ENCODE measurements at regions not wholly inside any gene's neighbourhood (a gene's known extent, or its start where the extent isn't known, plus 50 kb on each side); places are given as distances from the start of the nearest gene placed in this dataset.
"Not testable (repeated sequence)": the region's sequence is repeated elsewhere in the genome, so short reads cannot be mapped to it uniquely, and the experiment has no call there.

GRCh38 chr5:7213525-7213924 is 182.4 kb upstream of the ADCY2 start:
- DNase-seq (ENCODE audit: low read depth in 3 of 3), result no peak

- no peak for DNase-seq (ENCODE audit: low read depth in 3 of 3)
Observed at GRCh38 chr5:7214906-7215416, 181.0 kb upstream of the ADCY2 start.

- DNase-seq (ENCODE audit: low read depth in 3 of 3), result no peak
Observed at GRCh38 chr5:7218141-7218540, 177.8 kb upstream of the ADCY2 start.

GRCh38 chr5:7220156-7220555 is 175.8 kb upstream of the ADCY2 start:
- DNase-seq (ENCODE audit: low read depth in 3 of 3), result no peak

GRCh38 chr5:7221041-7221440 is 174.9 kb upstream of the ADCY2 start:
- no peak for DNase-seq (ENCODE audit: low read depth in 3 of 3)

GRCh38 chr5:7225826-7226225 is 170.1 kb upstream of the ADCY2 start:
- DNase-seq (ENCODE audit: low read depth in 3 of 3), result no peak

- DNase-seq (ENCODE audit: low read depth in 3 of 3), result no peak
Observed at GRCh38 chr5:7242118-7242710, 153.7 kb upstream of the ADCY2 start.

GRCh38 chr5:7244208-7244607 is 151.7 kb upstream of the ADCY2 start:
- no peak for DNase-seq (ENCODE audit: low read depth in 3 of 3)

GRCh38 chr5:7245121-7245651 is 150.8 kb upstream of the ADCY2 start:
- no peak for DNase-seq (ENCODE audit: low read depth in 3 of 3)

GRCh38 chr5:7246287-7246686 is 149.7 kb upstream of the ADCY2 start:
- DNase-seq (ENCODE audit: low read depth in 3 of 3), result no peak

GRCh38 chr5:7250004-7250403 is 145.9 kb upstream of the ADCY2 start:
- DNase-seq (ENCODE audit: low read depth in 3 of 3), result no peak

- no peak for DNase-seq (ENCODE audit: low read depth in 3 of 3)
Observed at GRCh38 chr5:7250611-7251010, 145.3 kb upstream of the ADCY2 start.

GRCh38 chr5:7251132-7251531 is 144.8 kb upstream of the ADCY2 start:
- no peak for DNase-seq (ENCODE audit: low read depth in 3 of 3)

GRCh38 chr5:7261049-7261448 is 134.9 kb upstream of the ADCY2 start:
- DNase-seq (ENCODE audit: low read depth in 3 of 3), result no peak

GRCh38 chr5:7261900-7262299 is 134.0 kb upstream of the ADCY2 start:
- DNase-seq (ENCODE audit: low read depth in 3 of 3), result no peak

GRCh38 chr5:7263398-7264015 is 132.4 kb upstream of the ADCY2 start:
- not testable (repeated sequence) for DNase-seq (ENCODE audit: low read depth in 3 of 3)

GRCh38 chr5:7265776-7266175 is 130.2 kb upstream of the ADCY2 start:
- not testable (repeated sequence) for DNase-seq (ENCODE audit: low read depth in 3 of 3)

GRCh38 chr5:7268722-7269121 is 127.2 kb upstream of the ADCY2 start:
- DNase-seq (ENCODE audit: low read depth in 3 of 3), result not testable (repeated sequence)

- no peak for DNase-seq (ENCODE audit: low read depth in 3 of 3)
Observed at GRCh38 chr5:7269591-7270274, 126.2 kb upstream of the ADCY2 start.

- no peak for DNase-seq (ENCODE audit: low read depth in 3 of 3)
Observed at GRCh38 chr5:7271435-7272084, 124.4 kb upstream of the ADCY2 start.

- DNase-seq (ENCODE audit: low read depth in 3 of 3), result no peak
Observed at GRCh38 chr5:7272408-7272965, 123.5 kb upstream of the ADCY2 start.

GRCh38 chr5:7274203-7274602 is 121.7 kb upstream of the ADCY2 start:
- DNase-seq (ENCODE audit: low read depth in 3 of 3), result no peak
